HCT116 (cell line): ENCODE measurements at regions not wholly inside any gene's neighbourhood (a gene's known extent, or its start where the extent isn't known, plus 50 kb on each side); places are given as distances from the start of the nearest gene placed in this dataset.

Experiments
- CBX3 ChIP-seq: IDR thresholded peaks from 2 replicates; pipeline ENCODE4 v1.6.1; 2012; ENCODE audit warnings: low read depth
- CTCF ChIP-seq, 3 experiments: fragments of 200-600 bp in 1 of 3; sonication (generic) in 1 of 3; IDR thresholded peaks in 2 of 3; conservative IDR thresholded peaks in 1 of 3; 2 replicates each; pipeline ENCODE4 v1.5.1; 2012 to 2017; ENCODE audit warnings: low read depth in 2 of 3, low read length in 2 of 3, antibody characterized with exemption in 1 of 3, borderline replicate concordance in 1 of 3, control low read depth in 1 of 3, mild to moderate bottlenecking in 1 of 3, mixed read lengths in 1 of 3, mixed run types in 1 of 3, moderate library complexity in 1 of 3; ENCODE audit not compliant: insufficient read depth in 1 of 3
- EGR1 ChIP-seq: IDR thresholded peaks from 2 replicates; pipeline ENCODE4 v1.6.1; 2012; ENCODE audit warnings: low read depth
- EZH2 ChIP-seq: fragments of 200-600 bp; sonication (generic); IDR thresholded peaks from 2 replicates; pipeline ENCODE4 v1.6.1; 2017; ENCODE audit warnings: antibody characterized with exemption, mixed run types
- POLR2A ChIP-seq: IDR thresholded peaks from 2 replicates; pipeline ENCODE4 v1.7.0; 2011; ENCODE audit warnings: borderline replicate concordance; ENCODE audit not compliant: insufficient read depth, insufficient read length; ENCODE audit errors: extremely low read depth
- POLR2AphosphoS5 ChIP-seq: IDR thresholded peaks from 2 replicates; pipeline ENCODE4 v1.6.1; 2011; ENCODE audit warnings: mild to moderate bottlenecking, low read depth, low read length, moderate library complexity
- RAD21 ChIP-seq: IDR thresholded peaks from 2 replicates; pipeline ENCODE4 v1.6.1; 2012; ENCODE audit warnings: low read depth, mild to moderate bottlenecking
- REST ChIP-seq: IDR thresholded peaks from 2 replicates; pipeline ENCODE4 v1.6.1; 2012; ENCODE audit warnings: low read depth
- YY1 ChIP-seq: IDR thresholded peaks from 2 replicates; pipeline ENCODE4 v1.6.1; 2011; ENCODE audit warnings: low read length, low read depth, moderate library complexity, mild to moderate bottlenecking; ENCODE audit not compliant: insufficient replicate concordance; ENCODE audit errors: extremely low read depth
- ZBTB33 ChIP-seq: IDR thresholded peaks from 2 replicates; pipeline ENCODE4 v1.6.1; 2011; ENCODE audit warnings: mild to moderate bottlenecking, low read length, moderate library complexity; ENCODE audit not compliant: insufficient replicate concordance; ENCODE audit errors: extremely low read depth
- ZNF274 ChIP-seq: fragments of 200-500 bp; sonication (Bioruptor generic); IDR thresholded peaks from 2 replicates; pipeline ENCODE4 v1.6.1; 2014; ENCODE audit warnings: mild to moderate bottlenecking, low read depth, low read length, inconsistent platforms

GRCh38 chr1:95449516-95449915, 215.5 kb downstream of the RWDD3 start:
- no peak for TF ChIP-seq CTCF (IDR thresholded peaks at IDR 0.05 in 2 of 3, conservative IDR thresholded peaks at IDR 0.05 in 1 of 3; ENCODE audit: borderline replicate concordance in 1 of 3, insufficient read depth in 1 of 3, low read depth in 2 of 3, low read length in 2 of 3)
- no peak for TF ChIP-seq RAD21
- no peak for TF ChIP-seq POLR2A
- TF ChIP-seq EZH2 = no peak
- no peak for TF ChIP-seq EGR1
- no peak for TF ChIP-seq POLR2AphosphoS5
- no peak for TF ChIP-seq YY1
- TF ChIP-seq REST = no peak
- no peak for TF ChIP-seq ZBTB33
- no peak for TF ChIP-seq CBX3
- TF ChIP-seq ZNF274 = no peak
